H54 (cell line): ENCODE measurements at regions not wholly inside any gene's neighbourhood (a gene's known extent, or its start where the extent isn't known, plus 50 kb on each side); places are given as distances from the start of the nearest gene placed in this dataset.

Source experiments
- DNase-seq: peaks from one replicate; pipeline ENCODE4 v3.0.0; 2011; ENCODE audit warnings: low spot score, mixed read lengths; ENCODE audit not compliant: insufficient read length
- FAIRE-seq: peaks from 3 replicates; lab custom pipeline; 2011; peaks lifted over from hg19 to GRCh38; lab: Jason Lieb, UNC
- POLR2A ChIP-seq: IDR thresholded peaks from 2 replicates; pipeline ENCODE4 v1.6.1; 2011; ENCODE audit warnings: low read depth, mild to moderate bottlenecking, low read length

- no peak for DNase-seq
- no peak for TF ChIP-seq POLR2A
- FAIRE-seq: peak; percentile 52
Observed at GRCh38 chr9:24620741-24621140, 75.0 kb upstream of the IZUMO3 start.

- TF ChIP-seq POLR2A: no peak
- no peak for FAIRE-seq
- DNase-seq: no peak
Observed at GRCh38 chr9:24616863-24617262, 71.2 kb upstream of the IZUMO3 start.

GRCh38 chr9:24614070-24614469 lies 68.4 kb upstream of the IZUMO3 start:
- FAIRE-seq (peak; percentile 15), DNase-seq (no peak)
- no peak for TF ChIP-seq POLR2A

GRCh38 chr9:24608599-24608998 lies 62.9 kb upstream of the IZUMO3 start:
- no peak for FAIRE-seq
- no peak for DNase-seq
- TF ChIP-seq POLR2A: no peak

- DNase-seq (no peak), FAIRE-seq (peak; percentile 89)
- no peak for TF ChIP-seq POLR2A
Observed at GRCh38 chr9:24602693-24603352, 57.1 kb upstream of the IZUMO3 start.
